CD4-positive, CD25-positive, alpha-beta regulatory T cell (primary cell): ENCODE measurements at regions not wholly inside any gene's neighbourhood (a gene's known extent, or its start where the extent isn't known, plus 50 kb on each side); places are given as distances from the start of the nearest gene placed in this dataset.

Experiments used
- ATAC-seq, 2 donors: fragments of 150-1000 bp; cut with Tn5 transposase; one replicate each; pipeline ENCODE4 v1.10.0; 2021; ENCODE audit warnings: low read depth in 2 of 2, moderate number of reproducible peaks in 2 of 2, moderate library complexity in 1 of 2
- DNase-seq, 3 donors: peaks; one replicate each; pipeline versions ENCODE4 v3.0.0 to v3.0.0-alpha.2; 2012 to 2022; ENCODE audit warnings: mixed read lengths in 1 of 3
- H3K27ac ChIP-seq: one replicate; pipeline ENCODE4 v1.7.0; 2013; ENCODE audit warnings: mild to moderate bottlenecking, low read length; ENCODE audit not compliant: insufficient read depth, poor library complexity, severe bottlenecking
- H3K27me3 ChIP-seq: one replicate; pipeline ENCODE4 v1.7.0; 2013; ENCODE audit warnings: low read length; ENCODE audit not compliant: control insufficient read depth, insufficient read depth
- H3K36me3 ChIP-seq: one replicate; pipeline ENCODE4 v1.7.0; 2013; ENCODE audit warnings: mild to moderate bottlenecking, low read length, moderate library complexity; ENCODE audit not compliant: control insufficient read depth, insufficient read depth
- H3K4me1 ChIP-seq: 2 replicates; pipeline ENCODE4 v1.7.0; 2013; ENCODE audit warnings: mild to moderate bottlenecking, low read length; ENCODE audit not compliant: insufficient read depth, control insufficient read depth, poor library complexity, severe bottlenecking
- H3K4me3 ChIP-seq: one replicate; pipeline ENCODE4 v1.7.0; 2013; ENCODE audit warnings: low read depth, mild to moderate bottlenecking, low read length, moderate library complexity
- H3K9me3 ChIP-seq, 2 experiments: 1 replicate in 1 of 2; 2 replicates in 1 of 2; pipeline ENCODE4 v1.7.0; 2013; ENCODE audit warnings: low read length in 2 of 2, mild to moderate bottlenecking in 1 of 2, moderate library complexity in 1 of 2; ENCODE audit not compliant: control insufficient read depth in 2 of 2
- H3K27ac Mint-ChIP-seq, 3 donors: one replicate each; pipeline ENCODE4 v1.8.0; 2020 to 2022; ENCODE audit warnings: mild to moderate bottlenecking in 3 of 3, mixed read lengths in 3 of 3, moderate library complexity in 2 of 3
- H3K27me3 Mint-ChIP-seq: one replicate; pipeline ENCODE4 v1.8.0; 2022; ENCODE audit warnings: mild to moderate bottlenecking, mixed read lengths
- H3K36me3 Mint-ChIP-seq: one replicate; pipeline ENCODE4 v1.8.0; 2020; ENCODE audit warnings: mixed read lengths
- H3K4me1 Mint-ChIP-seq, 4 donors: one replicate each; pipeline ENCODE4 v1.8.0; 2020 to 2022; ENCODE audit warnings: mixed read lengths in 4 of 4, mild to moderate bottlenecking in 1 of 4
- H3K4me3 Mint-ChIP-seq, 4 donors: one replicate each; pipeline ENCODE4 v1.8.0; 2020 to 2022; ENCODE audit warnings: mild to moderate bottlenecking in 4 of 4, mixed read lengths in 4 of 4, moderate library complexity in 3 of 4
- H3K9me3 Mint-ChIP-seq, 7 donors: one replicate each; pipeline ENCODE4 v1.8.0; 2020 to 2022; ENCODE audit warnings: mixed read lengths in 7 of 7, mild to moderate bottlenecking in 3 of 7, moderate library complexity in 2 of 7

GRCh38 chr5:96151891-96152290 lies 190.2 kb upstream of the ELL2 start:
- no peaks in the 10 kb centered on the region for H3K4me1 Mint-ChIP-seq

GRCh38 chr5:96150007-96150406 lies 188.4 kb upstream of the ELL2 start:
- H3K9me3 ChIP-seq, result no peaks in the 10 kb centered on the region
- H3K4me3 ChIP-seq, result no peak overlapping the region
- H3K36me3 Mint-ChIP-seq, result no peaks in the 10 kb centered on the region
- no peak overlapping the region for H3K27ac Mint-ChIP-seq
- no peak overlapping the region for H3K4me3 Mint-ChIP-seq
- H3K36me3 ChIP-seq, result no peaks in the 10 kb centered on the region
- ATAC-seq (no peak), DNase-seq (no peak)
- no peaks in the 10 kb centered on the region for H3K4me1 ChIP-seq
- no peaks in the 10 kb centered on the region for H3K4me1 Mint-ChIP-seq
- no peaks in the 10 kb centered on the region for H3K9me3 Mint-ChIP-seq
- no peak overlapping the region for H3K27ac ChIP-seq
- H3K27me3 ChIP-seq, result no peaks in the 10 kb centered on the region
- H3K27me3 Mint-ChIP-seq, result peaks cover 5% of the 10 kb centered on the region

More at GRCh38 chr5:96151891-96152290, 190.2 kb upstream of the ELL2 start:
- H3K4me3 ChIP-seq, result no peak overlapping the region
- no peaks in the 10 kb centered on the region for H3K9me3 Mint-ChIP-seq
- H3K36me3 Mint-ChIP-seq, result no peaks in the 10 kb centered on the region
- no peaks in the 10 kb centered on the region for H3K27me3 ChIP-seq
- H3K4me3 Mint-ChIP-seq, result no peak overlapping the region
- peaks cover 5% of the 10 kb centered on the region for H3K27me3 Mint-ChIP-seq
- ATAC-seq, result no peak
- no peaks in the 10 kb centered on the region for H3K9me3 ChIP-seq
- H3K27ac Mint-ChIP-seq, result no peak overlapping the region
- no peak overlapping the region for H3K27ac ChIP-seq
- no peaks in the 10 kb centered on the region for H3K4me1 ChIP-seq
- no peak for DNase-seq
- no peaks in the 10 kb centered on the region for H3K36me3 ChIP-seq

GRCh38 chr5:96149546-96149945 lies 187.9 kb upstream of the ELL2 start:
- DNase-seq (no peak), ATAC-seq (no peak)
- Mint-ChIP-seq H3K4me1 (no peaks in the 10 kb centered on the region), H3K4me3 (no peak overlapping the region), H3K9me3 (no peaks in the 10 kb centered on the region), H3K27ac (no peak overlapping the region), H3K27me3 (peaks cover 5% of the 10 kb centered on the region), H3K36me3 (no peaks in the 10 kb centered on the region)
- no peaks in the 10 kb centered on the region for H3K27me3 ChIP-seq
- no peaks in the 10 kb centered on the region for H3K4me1 ChIP-seq
- H3K9me3 ChIP-seq, result no peaks in the 10 kb centered on the region
- H3K36me3 ChIP-seq, result no peaks in the 10 kb centered on the region
- H3K4me3 ChIP-seq, result no peak overlapping the region
- no peak overlapping the region for H3K27ac ChIP-seq

GRCh38 chr5:96149021-96149420 lies 187.4 kb upstream of the ELL2 start:
- Mint-ChIP-seq H3K4me1 (no peaks in the 10 kb centered on the region), H3K4me3 (no peak overlapping the region)
- no peak for ATAC-seq

GRCh38 chr5:96148376-96148775 lies 186.7 kb upstream of the ELL2 start:
- H3K27ac Mint-ChIP-seq, result no peak overlapping the region

More at GRCh38 chr5:96149021-96149420, 187.4 kb upstream of the ELL2 start:
- Histone ChIP-seq H3K27me3 (peaks cover 2% of the 10 kb centered on the region), H3K9me3 (no peaks in the 10 kb centered on the region), H3K27ac (no peak overlapping the region), H3K4me3 (no peak overlapping the region), H3K4me1 (no peaks in the 10 kb centered on the region), H3K36me3 (no peaks in the 10 kb centered on the region)
- Mint-ChIP-seq H3K27me3 (peaks cover 5% of the 10 kb centered on the region), H3K9me3 (no peaks in the 10 kb centered on the region), H3K36me3 (no peaks in the 10 kb centered on the region), H3K27ac (no peak overlapping the region)
- DNase-seq, result no peak

GRCh38 chr5:96147866-96148265 lies 186.2 kb upstream of the ELL2 start:
- H3K36me3 Mint-ChIP-seq, result no peaks in the 10 kb centered on the region
- no peaks in the 10 kb centered on the region for H3K9me3 ChIP-seq
- H3K27ac ChIP-seq, result no peak overlapping the region
- DNase-seq (no peak), ATAC-seq (no peak)
- no peaks in the 10 kb centered on the region for H3K4me1 Mint-ChIP-seq
- H3K9me3 Mint-ChIP-seq, result no peaks in the 10 kb centered on the region
- H3K27me3 Mint-ChIP-seq, result peaks cover 5% of the 10 kb centered on the region
- no peak overlapping the region for H3K27ac Mint-ChIP-seq
- no peaks in the 10 kb centered on the region for H3K4me1 ChIP-seq
- no peaks in the 10 kb centered on the region for H3K36me3 ChIP-seq
- H3K4me3 Mint-ChIP-seq, result no peak overlapping the region
- no peak overlapping the region for H3K4me3 ChIP-seq
- H3K27me3 ChIP-seq, result peaks cover 2% of the 10 kb centered on the region

More at GRCh38 chr5:96148376-96148775, 186.7 kb upstream of the ELL2 start:
- Mint-ChIP-seq H3K4me1 (no peaks in the 10 kb centered on the region), H3K9me3 (no peaks in the 10 kb centered on the region), H3K4me3 (no peak overlapping the region), H3K27me3 (peaks cover 5% of the 10 kb centered on the region), H3K36me3 (no peaks in the 10 kb centered on the region)
- DNase-seq (no peak), ATAC-seq (no peak)
- H3K36me3 ChIP-seq, result no peaks in the 10 kb centered on the region
- no peaks in the 10 kb centered on the region for H3K9me3 ChIP-seq
- peaks cover 2% of the 10 kb centered on the region for H3K27me3 ChIP-seq
- H3K4me1 ChIP-seq, result no peaks in the 10 kb centered on the region
- no peak overlapping the region for H3K4me3 ChIP-seq
- no peak overlapping the region for H3K27ac ChIP-seq

GRCh38 chr5:96146675-96147074 lies 185.0 kb upstream of the ELL2 start:
- Histone ChIP-seq H3K36me3 (no peaks in the 10 kb centered on the region), H3K27ac (no peak overlapping the region), H3K4me1 (no peaks in the 10 kb centered on the region), H3K9me3 (no peaks in the 10 kb centered on the region), H3K4me3 (no peak overlapping the region), H3K27me3 (peaks cover 2% of the 10 kb centered on the region)
- DNase-seq (peak in 1 of 3 donors; percentile 27), ATAC-seq (no peak)
- Mint-ChIP-seq H3K27ac (no peak overlapping the region), H3K27me3 (peaks cover 5% of the 10 kb centered on the region), H3K36me3 (no peaks in the 10 kb centered on the region), H3K4me1 (no peaks in the 10 kb centered on the region), H3K4me3 (no peak overlapping the region), H3K9me3 (no peaks in the 10 kb centered on the region)

GRCh38 chr5:96144289-96144688 lies 182.6 kb upstream of the ELL2 start:
- H3K9me3 Mint-ChIP-seq, result no peaks in the 10 kb centered on the region
- Histone ChIP-seq H3K27ac (no peak overlapping the region), H3K4me3 (no peak overlapping the region), H3K9me3 (no peaks in the 10 kb centered on the region), H3K4me1 (no peaks in the 10 kb centered on the region), H3K36me3 (no peaks in the 10 kb centered on the region), H3K27me3 (peaks cover 4% of the 10 kb centered on the region)
- DNase-seq (no peak), ATAC-seq (no peak)
- no peak overlapping the region for H3K27ac Mint-ChIP-seq
- H3K4me3 Mint-ChIP-seq, result no peak overlapping the region
- peaks cover 9% of the 10 kb centered on the region for H3K27me3 Mint-ChIP-seq
- H3K36me3 Mint-ChIP-seq, result no peaks in the 10 kb centered on the region
- H3K4me1 Mint-ChIP-seq, result no peaks in the 10 kb centered on the region
